Loucy (cell line): ENCODE measurements at regions not wholly inside any gene's neighbourhood (a gene's known extent, or its start where the extent isn't known, plus 50 kb on each side); places are given as distances from the start of the nearest gene placed in this dataset.

Source experiments
- H2AFZ ChIP-seq: fragments of 200-600 bp; sonication (generic); 2 replicates; pipeline ENCODE4 v1.6.0; 2016; ENCODE audit warnings: antibody characterized with exemption, mild to moderate bottlenecking, low read length, moderate library complexity
- H3F3A ChIP-seq: fragments of 200-600 bp; 2 replicates; pipeline ENCODE4 v1.6.0; 2016; ENCODE audit warnings: antibody characterized with exemption, low read depth, mild to moderate bottlenecking
- H3K27me3 ChIP-seq: fragments of 200-600 bp; sonication (generic); 2 replicates; pipeline ENCODE4 v1.6.1; 2014; ENCODE audit warnings: low read length, mild to moderate bottlenecking; ENCODE audit not compliant: insufficient read depth, poor library complexity, severe bottlenecking
- H3K36me3 ChIP-seq: fragments of 200-600 bp; sonication (generic); 2 replicates; pipeline ENCODE4 v1.6.1; 2016; ENCODE audit warnings: low read length; ENCODE audit not compliant: insufficient read depth
- H3K4me1 ChIP-seq: fragments of 200-600 bp; sonication (generic); 2 replicates; pipeline ENCODE4 v1.5.1; 2014; ENCODE audit warnings: low read length, mild to moderate bottlenecking; ENCODE audit not compliant: insufficient read depth, poor library complexity, severe bottlenecking
- H3K4me2 ChIP-seq: fragments of 200-600 bp; sonication (generic); 2 replicates; pipeline ENCODE4 v1.6.0; 2014; ENCODE audit warnings: antibody characterized with exemption, low read length, low read depth, mild to moderate bottlenecking; ENCODE audit not compliant: poor library complexity, severe bottlenecking
- H3K4me3 ChIP-seq: fragments of 200-600 bp; sonication (generic); 2 replicates; pipeline ENCODE4 v1.5.1; 2014; ENCODE audit warnings: low read length, mild to moderate bottlenecking, mixed read lengths; ENCODE audit not compliant: poor library complexity, severe bottlenecking
- H3K79me2 ChIP-seq: fragments of 200-600 bp; sonication (generic); 2 replicates; pipeline ENCODE4 v1.6.1; 2014; ENCODE audit warnings: low read length; ENCODE audit not compliant: insufficient read depth
- H3K9ac ChIP-seq: fragments of 200-600 bp; sonication (generic); 2 replicates; pipeline ENCODE4 v1.6.0; 2014; ENCODE audit warnings: mild to moderate bottlenecking, low read depth, low read length, moderate library complexity; ENCODE audit not compliant: poor library complexity, severe bottlenecking
- H3K9me2 ChIP-seq: fragments of 200-600 bp; sonication (generic); replicated peaks from 2 replicates; pipeline ENCODE4 v1.6.1; 2016; ENCODE audit warnings: low read depth, low read length, mixed read lengths
- H3K9me3 ChIP-seq: fragments of 200-600 bp; sonication (generic); 2 replicates; pipeline ENCODE4 v1.6.1; 2014; ENCODE audit warnings: mild to moderate bottlenecking, antibody characterized with exemption, low read length, low read depth; ENCODE audit not compliant: insufficient read depth
- H4K20me1 ChIP-seq: fragments of 200-600 bp; sonication (generic); 2 replicates; pipeline ENCODE4 v1.6.0; 2014; ENCODE audit warnings: antibody characterized with exemption, low read length, mild to moderate bottlenecking; ENCODE audit not compliant: insufficient read depth, poor library complexity, severe bottlenecking
- CTCF ChIP-seq: fragments of 200-600 bp; sonication (generic); conservative IDR thresholded peaks from 2 replicates; pipeline ENCODE4 v1.5.1; 2014; ENCODE audit warnings: mild to moderate bottlenecking, antibody characterized with exemption, low read length
- EZH2phosphoT487 ChIP-seq: fragments of 200-600 bp; IDR thresholded peaks from 2 replicates; pipeline ENCODE4 v1.6.1; 2018; ENCODE audit warnings: antibody characterized with exemption, mild to moderate bottlenecking, moderate library complexity, borderline replicate concordance

- no peaks in the 10 kb centered on the region for H3K27me3 ChIP-seq
- no peaks in the 10 kb centered on the region for H4K20me1 ChIP-seq
- H3K79me2 ChIP-seq, result no peaks in the 10 kb centered on the region
- H3K4me3 ChIP-seq, result no peak overlapping the region
- H3K9me2 ChIP-seq, result no peaks in the 10 kb centered on the region
- H3F3A ChIP-seq, result no peaks in the 10 kb centered on the region
- H3K9ac ChIP-seq, result no peak overlapping the region
- TF ChIP-seq EZH2phosphoT487, result no peak
- no peak for TF ChIP-seq CTCF
- H3K4me1 ChIP-seq, result no peaks in the 10 kb centered on the region
- H3K36me3 ChIP-seq, result no peaks in the 10 kb centered on the region
- H3K4me2 ChIP-seq, result no peak overlapping the region
- H2AFZ ChIP-seq, result no peak overlapping the region
- H3K9me3 ChIP-seq, result no peaks in the 10 kb centered on the region
Measured at GRCh38 chr4:12137575-12137974, 708.9 kb upstream of the HS3ST1 start.

DNA sequence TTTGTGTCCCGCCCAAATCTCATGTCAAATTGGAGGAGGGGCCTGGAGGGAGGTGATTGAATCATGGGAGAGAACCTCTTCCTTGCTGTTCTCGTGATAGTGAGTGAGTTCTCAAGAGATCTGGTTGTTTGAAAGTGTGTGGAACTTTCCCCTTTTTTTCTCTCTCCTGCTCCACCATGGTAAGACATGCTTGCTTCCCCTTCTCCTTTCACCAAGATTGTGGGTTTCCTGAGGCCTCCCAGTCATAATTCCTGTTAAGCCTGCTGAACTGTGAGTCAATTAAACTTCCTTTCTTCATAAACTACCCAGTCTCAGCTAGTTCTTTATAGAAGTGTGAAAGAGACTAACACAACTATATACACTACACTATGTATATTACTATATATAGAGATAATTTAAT, 697.8 kb upstream of the HS3ST1 start:
- Histone ChIP-seq H3K4me1 (no peaks in the 10 kb centered on the region), H3K79me2 (no peaks in the 10 kb centered on the region), H3F3A (no peaks in the 10 kb centered on the region), H3K9ac (no peak overlapping the region), H3K9me2 (no peaks in the 10 kb centered on the region), H2AFZ (no peak overlapping the region), H4K20me1 (no peaks in the 10 kb centered on the region), H3K27me3 (no peaks in the 10 kb centered on the region), H3K9me3 (no peaks in the 10 kb centered on the region; the same call in 1 of the 2 replicates), H3K4me3 (no peak overlapping the region), H3K4me2 (no peak overlapping the region), H3K36me3 (no peaks in the 10 kb centered on the region)
- no peak for TF ChIP-seq EZH2phosphoT487
- TF ChIP-seq CTCF, result no peak

GRCh38 chr4:12124138-12124537, 695.4 kb upstream of the HS3ST1 start:
- no peak overlapping the region for H2AFZ ChIP-seq
- no peaks in the 10 kb centered on the region for H3K79me2 ChIP-seq
- H4K20me1 ChIP-seq, result no peaks in the 10 kb centered on the region
- TF ChIP-seq EZH2phosphoT487 (no peak), CTCF (no peak)
- H3K9me2 ChIP-seq, result no peaks in the 10 kb centered on the region
- no peaks in the 10 kb centered on the region for H3K27me3 ChIP-seq
- no peak overlapping the region for H3K4me2 ChIP-seq
- no peaks in the 10 kb centered on the region for H3K9me3 ChIP-seq
- no peak overlapping the region for H3K4me3 ChIP-seq
- no peaks in the 10 kb centered on the region for H3F3A ChIP-seq
- no peaks in the 10 kb centered on the region for H3K4me1 ChIP-seq
- no peaks in the 10 kb centered on the region for H3K36me3 ChIP-seq
- H3K9ac ChIP-seq, result no peak overlapping the region
